Activated CD4-positive, alpha-beta memory T cell treated with anti-CD3 and anti-CD28 coated beads, Interleukin-2, amount 10 ng/mL, durations not matched to agents 7 days and 5 days (primary cell): ENCODE measurements at regions not wholly inside any gene's neighbourhood (a gene's known extent, or its start where the extent isn't known, plus 50 kb on each side); places are given as distances from the start of the nearest gene placed in this dataset.

Source experiments
- CTCF ChIA-PET: fragments of 350-600 bp; sonication (Branson Sonifier 250); formaldehyde crosslinking; loops from one replicate; lab custom pipeline; 2021; ENCODE audit warnings: antibody characterized with exemption, inconsistent platforms; lab: Charles Lee
- POLR2A ChIA-PET: fragments of 350-600 bp; sonication (Branson Sonifier 250); formaldehyde crosslinking; loops from one replicate; lab custom pipeline; 2021; ENCODE audit warnings: antibody characterized with exemption; lab: Charles Lee
- DNase-seq: peaks from one replicate; pipeline ENCODE4 v3.0.0-alpha.2; 2020
- H3K27ac Mint-ChIP-seq: one replicate; pipeline ENCODE4 v1.8.0; 2021; ENCODE audit warnings: mild to moderate bottlenecking, mixed read lengths
- H3K27me3 Mint-ChIP-seq: one replicate; pipeline ENCODE4 v1.8.0; 2021; ENCODE audit warnings: mixed read lengths
- H3K36me3 Mint-ChIP-seq: one replicate; pipeline ENCODE4 v1.8.0; 2021; ENCODE audit warnings: low read depth, mixed read lengths
- H3K4me1 Mint-ChIP-seq: one replicate; pipeline ENCODE4 v1.8.0; 2021; ENCODE audit warnings: mixed read lengths
- H3K4me3 Mint-ChIP-seq: one replicate; pipeline ENCODE4 v1.8.0; 2021; ENCODE audit warnings: mild to moderate bottlenecking, mixed read lengths
- H3K9me3 Mint-ChIP-seq: one replicate; pipeline ENCODE4 v1.8.0; 2021; ENCODE audit warnings: mixed read lengths

GRCh38 chr4:23700197-23700596, 189.7 kb downstream of the PPARGC1A start:
- CTCF ChIA-PET: no interaction called here
- Mint-ChIP-seq H3K36me3 (no peaks in the 10 kb centered on the region), H3K27me3 (no peaks in the 10 kb centered on the region), H3K27ac (no peak overlapping the region), H3K9me3 (no peaks in the 10 kb centered on the region), H3K4me1 (no peaks in the 10 kb centered on the region), H3K4me3 (no peak overlapping the region)
- DNase-seq: no peak
- POLR2A ChIA-PET: no interaction called here

- Mint-ChIP-seq H3K4me1 (no peaks in the 10 kb centered on the region), H3K27me3 (no peaks in the 10 kb centered on the region), H3K4me3 (no peak overlapping the region), H3K9me3 (no peaks in the 10 kb centered on the region), H3K27ac (no peak overlapping the region), H3K36me3 (no peaks in the 10 kb centered on the region)
- no peak for DNase-seq
- ChIA-PET POLR2A (no interaction called here), CTCF (no interaction called here)
Observed at GRCh38 chr4:23697722-23698121, 192.1 kb downstream of the PPARGC1A start.

- Mint-ChIP-seq H3K27me3 (no peaks in the 10 kb centered on the region), H3K36me3 (no peaks in the 10 kb centered on the region), H3K27ac (no peak overlapping the region), H3K9me3 (no peaks in the 10 kb centered on the region), H3K4me1 (no peaks in the 10 kb centered on the region), H3K4me3 (no peak overlapping the region)
- ChIA-PET CTCF (no interaction called here), POLR2A (no interaction called here)
- DNase-seq: no peak
Observed at GRCh38 chr4:23697001-23697528, 192.8 kb downstream of the PPARGC1A start.

- CTCF ChIA-PET: no interaction called here
- no peaks in the 10 kb centered on the region for H3K4me1 Mint-ChIP-seq
- POLR2A ChIA-PET: no interaction called here
Observed at GRCh38 chr4:23686169-23686897, 203.5 kb downstream of the PPARGC1A start.

GRCh38 chr4:23685471-23685870, 204.4 kb downstream of the PPARGC1A start:
- ChIA-PET CTCF (no interaction called here), POLR2A (no interaction called here)
- Mint-ChIP-seq H3K36me3 (no peaks in the 10 kb centered on the region), H3K4me3 (no peak overlapping the region), H3K27ac (no peak overlapping the region), H3K4me1 (no peaks in the 10 kb centered on the region), H3K27me3 (no peaks in the 10 kb centered on the region), H3K9me3 (peaks cover 9% of the 10 kb centered on the region)
- DNase-seq: no peak

More at GRCh38 chr4:23686169-23686897, 203.5 kb downstream of the PPARGC1A start:
- H3K27me3 Mint-ChIP-seq: no peaks in the 10 kb centered on the region
- no peak for DNase-seq
- no peak overlapping the region for H3K27ac Mint-ChIP-seq
- H3K36me3 Mint-ChIP-seq: no peaks in the 10 kb centered on the region
- peaks cover 10% of the 10 kb centered on the region for H3K9me3 Mint-ChIP-seq
- no peak overlapping the region for H3K4me3 Mint-ChIP-seq

- CTCF ChIA-PET: no interaction called here
- POLR2A ChIA-PET: no interaction called here
- H3K9me3 Mint-ChIP-seq: no peaks in the 10 kb centered on the region
- H3K4me3 Mint-ChIP-seq: no peak overlapping the region
- no peak for DNase-seq
- H3K27ac Mint-ChIP-seq: no peak overlapping the region
- H3K27me3 Mint-ChIP-seq: no peaks in the 10 kb centered on the region
- no peaks in the 10 kb centered on the region for H3K36me3 Mint-ChIP-seq
- no peaks in the 10 kb centered on the region for H3K4me1 Mint-ChIP-seq
Observed at GRCh38 chr4:23680671-23681518, 209.0 kb downstream of the PPARGC1A start.

GRCh38 chr4:23674694-23675093, 215.2 kb downstream of the PPARGC1A start:
- ChIA-PET POLR2A (no interaction called here), CTCF (no interaction called here)
- Mint-ChIP-seq H3K27ac (no peak overlapping the region), H3K27me3 (no peaks in the 10 kb centered on the region), H3K9me3 (peaks cover 2% of the 10 kb centered on the region), H3K36me3 (no peaks in the 10 kb centered on the region), H3K4me1 (no peaks in the 10 kb centered on the region), H3K4me3 (no peak overlapping the region)
- DNase-seq: no peak

- Mint-ChIP-seq H3K27me3 (no peaks in the 10 kb centered on the region), H3K27ac (no peak overlapping the region)
- POLR2A ChIA-PET: no interaction called here
Observed at GRCh38 chr4:23667659-23668058, 222.2 kb downstream of the PPARGC1A start.

GRCh38 chr4:23660865-23661264, 229.0 kb downstream of the PPARGC1A start:
- H3K9me3 Mint-ChIP-seq: no peaks in the 10 kb centered on the region
- no peaks in the 10 kb centered on the region for H3K27me3 Mint-ChIP-seq
- POLR2A ChIA-PET: no interaction called here
- no peak for DNase-seq
- CTCF ChIA-PET: no interaction called here
- H3K36me3 Mint-ChIP-seq: no peaks in the 10 kb centered on the region
- H3K4me1 Mint-ChIP-seq: no peaks in the 10 kb centered on the region
- H3K4me3 Mint-ChIP-seq: no peak overlapping the region
- H3K27ac Mint-ChIP-seq: no peak overlapping the region

More at GRCh38 chr4:23667659-23668058, 222.2 kb downstream of the PPARGC1A start:
- H3K36me3 Mint-ChIP-seq: no peaks in the 10 kb centered on the region
- no peaks in the 10 kb centered on the region for H3K4me1 Mint-ChIP-seq
- CTCF ChIA-PET: no interaction called here
- no peak overlapping the region for H3K4me3 Mint-ChIP-seq
- peaks cover 10% of the 10 kb centered on the region for H3K9me3 Mint-ChIP-seq
- no peak for DNase-seq

GRCh38 chr4:23654791-23655190, 235.1 kb downstream of the PPARGC1A start:
- Mint-ChIP-seq H3K27ac (no peak overlapping the region), H3K9me3 (no peaks in the 10 kb centered on the region), H3K27me3 (no peaks in the 10 kb centered on the region), H3K4me1 (no peaks in the 10 kb centered on the region), H3K4me3 (no peak overlapping the region), H3K36me3 (no peaks in the 10 kb centered on the region)
- DNase-seq: no peak
- POLR2A ChIA-PET: no interaction called here
- CTCF ChIA-PET: no interaction called here

GRCh38 chr4:23648854-23649596, 240.8 kb downstream of the PPARGC1A start:
- Mint-ChIP-seq H3K9me3 (peaks cover 3% of the 10 kb centered on the region), H3K4me1 (no peaks in the 10 kb centered on the region), H3K27ac (no peak overlapping the region), H3K36me3 (no peaks in the 10 kb centered on the region), H3K4me3 (no peak overlapping the region), H3K27me3 (no peaks in the 10 kb centered on the region)
- CTCF ChIA-PET: no interaction called here
- no peak for DNase-seq
- POLR2A ChIA-PET: no interaction called here

GRCh38 chr4:23635468-23635867, 254.4 kb downstream of the PPARGC1A start:
- Mint-ChIP-seq H3K4me3 (no peak overlapping the region), H3K4me1 (no peaks in the 10 kb centered on the region), H3K36me3 (no peaks in the 10 kb centered on the region), H3K27me3 (no peaks in the 10 kb centered on the region), H3K27ac (no peak overlapping the region), H3K9me3 (peaks cover 2% of the 10 kb centered on the region)
- no peak for DNase-seq
- POLR2A ChIA-PET: no interaction called here
- CTCF ChIA-PET: no interaction called here
